Left lung (tissue), 4 donors: ENCODE measurements at regions not wholly inside any gene's neighbourhood (a gene's known extent, or its start where the extent isn't known, plus 50 kb on each side); places are given as distances from the start of the nearest gene placed in this dataset.
A peak's percentile ranks its signal among the peaks of the same experiment; 100 is the strongest.
"Not testable (repeated sequence)": the region's sequence is repeated elsewhere in the genome, so short reads cannot be mapped to it uniquely, and the experiment has no call there.

Source experiments
- ATAC-seq: fragments of 200-7000 bp; cut with Tn5 transposase; one replicate; pipeline ENCODE4 v1.9.1; 2020; ENCODE audit warnings: moderate library complexity
- DNase-seq, 4 donors: peaks; one replicate each; pipeline ENCODE4 v3.0.0-alpha.2; 2013 to 2020
- H3K27ac ChIP-seq, 2 donors: fragments of 200-600 bp; sonication (generic) in 1 of 2; one replicate each; pipeline versions ENCODE4 v1.5.0 to v1.8.0; 2020 to 2021
- H3K27me3 ChIP-seq, 2 donors: fragments of 200-600 bp; sonication (generic) in 1 of 2; one replicate each; pipeline versions ENCODE4 v1.5.0 to v1.8.0; 2020 to 2021
- H3K36me3 ChIP-seq, 2 donors: fragments of 200-600 bp; sonication (generic) in 1 of 2; one replicate each; pipeline versions ENCODE4 v1.5.0 to v1.8.0; 2020 to 2021
- H3K4me1 ChIP-seq, 2 donors: fragments of 200-600 bp; one replicate each; pipeline ENCODE4 v1.8.0; 2021
- H3K4me3 ChIP-seq, 2 donors: fragments of 200-600 bp; sonication (generic) in 1 of 2; one replicate each; pipeline versions ENCODE4 v1.5.0 to v1.8.0; 2020 to 2021; ENCODE audit warnings: mild to moderate bottlenecking in 1 of 2
- H3K9me3 ChIP-seq, 2 donors: fragments of 200-600 bp; sonication (generic) in 1 of 2; one replicate each; pipeline versions ENCODE4 v1.5.0 to v1.8.0; 2020 to 2021
- CTCF ChIP-seq, 2 donors: fragments of 200-600 bp; sonication (generic) in 1 of 2; IDR thresholded peaks; one replicate each; pipeline versions ENCODE4 v1.5.0 to v1.8.0; 2021; ENCODE audit warnings: antibody characterized with exemption in 2 of 2
- intact Hi-C, 2 donors: fragments of 100-400 bp; cut with DNase I; formaldehyde crosslinking; loops; one replicate each; pipeline versions ENCODE4 v1.11.2 to v1.14.2; 2022
- donor health status: DM: no; HTN: yes; CAD: no.
- donor health status: DM: no; HTN: no; CAD: no.

- DNase-seq, intact Hi-C loops, H3K4me3 ChIP-seq, H3K9me3 ChIP-seq, H3K27ac ChIP-seq, H3K36me3 ChIP-seq: not testable (repeated sequence)
- H3K27me3 ChIP-seq, result peaks cover 35 to 38% of the 10 kb centered on the region in 2 donors
- H3K4me1 ChIP-seq, result peaks cover 0 to 11% of the 10 kb centered on the region in 2 donors
- ATAC-seq, result peak; percentile 44
- peak in 1 of 2 donors; percentile 21 for TF ChIP-seq CTCF (IDR thresholded peaks at IDR 0.05)
These were observed 193.9 kb downstream of the USP22 start for GRCh38 chr17:20848869-20849443.

DNA sequence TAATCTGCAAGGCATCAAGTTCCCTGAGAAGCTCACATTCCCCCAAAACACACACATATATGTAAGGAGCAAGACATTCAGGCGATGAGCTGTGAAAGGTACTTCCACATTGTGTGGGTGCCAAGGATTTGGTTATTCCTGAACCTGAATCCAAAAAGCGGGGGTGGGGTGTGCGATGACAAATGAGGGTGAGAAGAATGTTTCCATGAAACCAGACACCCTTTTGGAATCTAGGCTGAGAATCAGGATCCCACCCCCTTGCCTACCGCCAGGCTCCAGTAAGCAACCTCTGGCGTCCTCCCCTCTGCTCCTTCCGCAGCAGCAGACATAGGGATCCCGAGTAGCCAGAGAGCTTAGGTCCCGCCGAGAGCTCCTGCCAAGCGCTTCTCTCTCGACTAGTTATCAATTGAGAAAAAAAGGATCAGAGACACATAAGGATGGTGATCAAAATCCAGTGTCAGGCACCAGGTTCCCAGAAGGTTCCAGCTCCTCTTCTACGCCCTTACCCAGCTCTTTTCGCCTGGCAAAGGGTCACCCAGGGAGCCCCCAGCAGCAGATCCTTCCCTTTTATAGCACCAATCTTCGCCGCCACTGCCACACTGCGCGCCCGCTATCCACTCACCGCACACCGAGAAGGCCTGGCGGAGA, 191.1 kb downstream of the USP22 start:
- Histone ChIP-seq H3K4me1 (peaks cover 0 to 11% of the 10 kb centered on the region in 2 donors), H3K27me3 (peaks cover 34 to 40% of the 10 kb centered on the region in 2 donors)
- H3K36me3 ChIP-seq, intact Hi-C loops, H3K9me3 ChIP-seq, H3K4me3 ChIP-seq, H3K27ac ChIP-seq, ATAC-seq: not testable (repeated sequence)
- peak in 1 of 4 donors; percentile 30 for DNase-seq

- Histone ChIP-seq H3K27ac (no peak overlapping the region), H3K27me3 (peaks cover 34 to 40% of the 10 kb centered on the region in 2 donors), H3K4me1 (peaks cover 0 to 11% of the 10 kb centered on the region in 2 donors), H3K36me3 (no peaks in the 10 kb centered on the region), H3K9me3 (no peaks in the 10 kb centered on the region), H3K4me3 (no peak overlapping the region)
- ATAC-seq (no peak), DNase-seq (peak in 2 of 4 donors; percentile 25 to 58)
- intact Hi-C loops, result no loop called here
- TF ChIP-seq CTCF (IDR thresholded peaks at IDR 0.05), result no peak
These were observed 190.4 kb downstream of the USP22 start for GRCh38 chr17:20852239-20852989.

DNA sequence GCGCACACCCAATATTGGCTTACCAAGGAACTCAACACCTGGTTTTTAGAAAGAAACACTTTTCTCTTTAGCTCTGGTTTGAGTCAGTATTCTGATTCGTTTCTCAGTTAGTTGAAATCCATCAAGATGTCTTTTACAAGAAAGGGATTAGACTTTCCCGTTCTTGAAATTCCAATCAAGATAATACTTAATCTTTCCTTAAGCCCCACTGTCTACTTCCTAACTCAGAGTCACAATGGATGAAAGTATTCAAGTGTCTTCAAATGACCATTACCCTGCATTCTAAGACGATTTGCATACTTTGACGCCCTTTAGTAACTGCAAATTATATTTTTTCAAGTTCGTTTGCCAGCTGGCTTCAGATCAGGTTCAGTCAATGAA, 189.8 kb downstream of the USP22 start:
- Histone ChIP-seq H3K4me3 (no peak overlapping the region), H3K9me3 (no peaks in the 10 kb centered on the region), H3K4me1 (peaks cover 0 to 11% of the 10 kb centered on the region in 2 donors), H3K36me3 (no peaks in the 10 kb centered on the region), H3K27ac (no peak overlapping the region), H3K27me3 (peaks cover 34 to 40% of the 10 kb centered on the region in 2 donors)
- intact Hi-C loops, result no loop called here
- TF ChIP-seq CTCF (IDR thresholded peaks at IDR 0.05), result no peak
- ATAC-seq (no peak), DNase-seq (no peak)

GRCh38 chr17:20855910-20856470, 186.8 kb downstream of the USP22 start:
- H3K27me3 ChIP-seq, result peaks cover 19 to 25% of the 10 kb centered on the region in 2 donors
- peaks cover 0 to 11% of the 10 kb centered on the region in 2 donors for H3K4me1 ChIP-seq
- intact Hi-C loops, H3K9me3 ChIP-seq, H3K4me3 ChIP-seq, ATAC-seq, H3K36me3 ChIP-seq, H3K27ac ChIP-seq, DNase-seq: not testable (repeated sequence)

DNA sequence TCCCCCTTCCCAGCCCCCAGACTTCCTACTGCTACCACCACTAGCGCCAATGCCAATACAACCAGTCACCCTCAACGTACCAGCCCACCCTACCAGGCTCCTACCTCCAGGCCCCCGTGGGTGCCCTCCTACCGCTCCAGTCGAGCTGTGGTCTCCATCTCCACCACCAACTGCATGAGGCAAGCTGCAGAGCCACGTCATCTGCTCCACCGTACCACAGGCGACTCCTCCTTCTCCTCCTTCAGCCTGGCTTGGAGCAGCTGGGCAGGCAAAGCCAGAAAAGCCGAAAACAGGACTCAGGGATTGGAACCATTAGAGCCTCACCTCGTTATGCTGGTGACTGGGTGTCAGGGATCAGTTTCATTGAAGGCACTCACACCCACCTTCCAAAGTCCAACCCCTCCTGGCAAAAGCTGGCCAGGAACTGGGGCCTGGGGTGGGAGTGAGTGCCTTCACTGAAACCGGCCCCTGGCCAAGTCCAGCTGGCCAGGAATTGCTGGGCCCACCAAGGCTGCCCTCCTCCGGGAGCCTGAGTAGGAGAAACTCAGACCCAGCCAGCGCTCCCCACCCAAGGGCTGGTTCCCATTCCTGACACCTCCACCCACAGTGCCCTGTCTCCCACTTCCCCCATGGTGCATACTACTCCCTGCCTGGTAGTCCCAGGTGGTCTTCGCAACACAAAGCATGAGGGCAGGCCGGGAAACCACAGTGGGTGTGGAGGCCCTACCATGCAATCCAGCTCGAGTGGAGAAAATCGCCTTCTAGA, 176.2 kb downstream of the USP22 start:
- H3K36me3 ChIP-seq, H3K4me3 ChIP-seq, DNase-seq, H3K4me1 ChIP-seq, H3K9me3 ChIP-seq, H3K27ac ChIP-seq, H3K27me3 ChIP-seq, ATAC-seq, intact Hi-C loops: not testable (repeated sequence)

DNA sequence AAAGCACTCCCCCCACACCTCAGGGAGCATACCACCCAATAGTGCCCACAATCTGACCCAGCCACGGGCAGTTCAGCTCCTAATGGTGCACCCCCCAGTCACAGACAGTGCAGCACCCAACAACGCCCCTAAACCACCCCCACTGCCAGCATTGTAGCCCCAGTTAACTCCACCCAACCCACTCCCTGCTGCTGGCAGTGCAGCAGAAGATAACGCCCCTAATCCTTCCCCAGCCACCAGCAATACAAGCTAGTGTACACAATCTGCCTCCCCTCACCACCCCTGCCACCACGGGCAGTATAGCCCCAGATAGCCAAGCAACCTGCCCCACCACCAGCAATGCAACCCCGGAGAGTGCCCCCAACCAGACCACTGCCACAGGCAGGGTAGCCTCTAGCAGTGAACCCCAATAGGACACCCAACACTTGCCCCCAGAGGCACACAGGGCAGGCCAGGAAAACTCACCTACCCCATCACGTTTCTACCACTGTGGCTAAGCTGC, 175.3 kb downstream of the USP22 start:
- H3K9me3 ChIP-seq, DNase-seq, intact Hi-C loops, H3K27ac ChIP-seq, H3K27me3 ChIP-seq, ATAC-seq, H3K4me1 ChIP-seq, H3K36me3 ChIP-seq, H3K4me3 ChIP-seq: not testable (repeated sequence)

DNA sequence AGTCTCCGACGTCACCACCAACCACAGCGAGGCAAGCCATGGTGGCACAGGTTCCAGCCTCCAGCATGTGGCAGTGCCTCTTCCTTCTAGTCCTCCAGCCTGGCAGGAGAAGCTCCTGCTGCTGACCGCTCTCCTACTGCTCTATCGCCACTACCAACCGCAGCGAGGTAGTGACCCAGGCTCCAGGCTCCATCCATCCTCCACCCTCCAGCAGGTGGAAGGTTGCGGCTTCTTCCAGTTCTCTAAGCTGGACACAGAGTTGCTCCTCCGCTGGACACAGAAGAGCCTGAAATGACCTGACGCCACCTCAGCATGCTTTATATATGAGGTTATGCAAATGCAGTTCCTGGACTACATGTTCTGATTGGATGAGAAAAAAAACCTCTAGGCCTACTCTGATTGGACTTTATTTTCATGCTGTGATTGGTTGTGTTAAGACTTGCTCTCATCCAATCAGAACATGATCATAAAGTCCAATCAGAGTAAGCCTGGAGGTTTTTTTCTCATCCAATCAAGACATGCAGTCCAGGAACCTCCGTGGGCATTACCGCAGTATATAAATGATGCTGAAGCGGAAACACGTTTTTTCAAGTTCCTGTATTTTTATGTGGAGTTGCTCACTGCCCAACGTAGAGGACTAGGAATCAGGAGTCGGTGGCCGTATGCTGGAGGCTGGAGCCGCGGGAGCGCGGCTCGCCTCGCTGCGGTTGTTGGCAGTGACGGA, 174.7 kb downstream of the USP22 start:
- H3K27ac ChIP-seq, H3K4me3 ChIP-seq, intact Hi-C loops, ATAC-seq, H3K27me3 ChIP-seq, H3K4me1 ChIP-seq, H3K36me3 ChIP-seq, DNase-seq, H3K9me3 ChIP-seq: not testable (repeated sequence)

- intact Hi-C loops, H3K4me3 ChIP-seq, H3K9me3 ChIP-seq, H3K4me1 ChIP-seq, H3K27me3 ChIP-seq, DNase-seq, ATAC-seq, H3K36me3 ChIP-seq, H3K27ac ChIP-seq: not testable (repeated sequence)
These were observed 174.2 kb downstream of the USP22 start for GRCh38 chr17:20868662-20869007.
